ENCODE measurements at regions not wholly inside any gene's neighbourhood (a gene's known extent, or its start where the extent isn't known, plus 50 kb on each side); places are given as distances from the start of the nearest gene placed in this dataset.
A peak's percentile ranks its signal among the peaks of the same experiment; 100 is the strongest.
"Not testable (repeated sequence)": the region's sequence is repeated elsewhere in the genome, so short reads cannot be mapped to it uniquely, and the experiment has no call there.

- not testable (repeated sequence) for DNase-seq
Observed at GRCh38 chr12:54799966-54800365, 54.4 kb upstream of the MUCL1 start.

- no peak for DNase-seq
Observed at GRCh38 chr12:54798651-54799050, 55.7 kb upstream of the MUCL1 start.

GRCh38 chr12:54796991-54797390 is 57.3 kb upstream of the MUCL1 start:
- no peak for DNase-seq

GRCh38 chr12:54795644-54796043 is 58.7 kb upstream of the MUCL1 start:
- DNase-seq = no peak

- DNase-seq = no peak
Observed at GRCh38 chr12:54786081-54786480, 68.2 kb upstream of the MUCL1 start.

GRCh38 chr12:54784115-54784514 is 70.2 kb upstream of the MUCL1 start:
- no peak for DNase-seq

GRCh38 chr12:54777031-54777430 is 77.3 kb upstream of the MUCL1 start:
- DNase-seq = peak; percentile 8

GRCh38 chr12:54773593-54773992 is 80.7 kb upstream of the MUCL1 start:
- DNase-seq = no peak

GRCh38 chr12:54765652-54766051 is 88.7 kb upstream of the MUCL1 start:
- DNase-seq = no peak

GRCh38 chr12:54762390-54762789 is 91.9 kb upstream of the MUCL1 start:
- no peak for DNase-seq

- no peak for DNase-seq
Observed at GRCh38 chr12:54759751-54760150, 94.6 kb upstream of the MUCL1 start.

GRCh38 chr12:54751493-54751892 is 102.8 kb upstream of the MUCL1 start:
- DNase-seq = no peak

GRCh38 chr12:54749191-54749818 is 101.1 kb upstream of the DCD start:
- peak; percentile 13 for DNase-seq

GRCh38 chr12:54744590-54744989 is 96.4 kb upstream of the DCD start:
- DNase-seq = no peak

GRCh38 chr12:54740882-54741281 is 92.7 kb upstream of the DCD start:
- no peak for DNase-seq

GRCh38 chr12:54736549-54736948 is 88.4 kb upstream of the DCD start:
- no peak for DNase-seq

- no peak for DNase-seq
Observed at GRCh38 chr12:54734196-54734950, 86.2 kb upstream of the DCD start.

GRCh38 chr12:54725233-54725843 is 77.2 kb upstream of the DCD start:
- DNase-seq = no peak

- DNase-seq = peak; percentile 13
Observed at GRCh38 chr12:54723379-54724256, 75.5 kb upstream of the DCD start.

GRCh38 chr12:54721312-54721711 is 73.1 kb upstream of the DCD start:
- no peak for DNase-seq

GRCh38 chr12:54719691-54720090 is 71.5 kb upstream of the DCD start:
- DNase-seq = no peak

GRCh38 chr12:54716261-54716660 is 68.1 kb upstream of the DCD start:
- DNase-seq = no peak

GRCh38 chr12:54713876-54714275 is 65.7 kb upstream of the DCD start:
- DNase-seq = not testable (repeated sequence)
